ENCODE measurements at regions not wholly inside any gene's neighbourhood (a gene's known extent, or its start where the extent isn't known, plus 50 kb on each side); places are given as distances from the start of the nearest gene placed in this dataset.
"Not testable (repeated sequence)": the region's sequence is repeated elsewhere in the genome, so short reads cannot be mapped to it uniquely, and the experiment has no call there.

- DNase-seq: no peak
Observed at GRCh38 chr6:170093658-170094596, 197.0 kb downstream of the DLL1 start.

GRCh38 chr6:170093276-170093657 lies 197.6 kb downstream of the DLL1 start:
- no peak for DNase-seq

GRCh38 chr6:170092826-170093225 lies 198.1 kb downstream of the DLL1 start:
- DNase-seq: no peak

- DNase-seq: no peak
Observed at GRCh38 chr6:170091639-170092579, 199.0 kb downstream of the DLL1 start.

- DNase-seq: no peak
Observed at GRCh38 chr6:170091000-170091638, 199.8 kb downstream of the DLL1 start.

DNA sequence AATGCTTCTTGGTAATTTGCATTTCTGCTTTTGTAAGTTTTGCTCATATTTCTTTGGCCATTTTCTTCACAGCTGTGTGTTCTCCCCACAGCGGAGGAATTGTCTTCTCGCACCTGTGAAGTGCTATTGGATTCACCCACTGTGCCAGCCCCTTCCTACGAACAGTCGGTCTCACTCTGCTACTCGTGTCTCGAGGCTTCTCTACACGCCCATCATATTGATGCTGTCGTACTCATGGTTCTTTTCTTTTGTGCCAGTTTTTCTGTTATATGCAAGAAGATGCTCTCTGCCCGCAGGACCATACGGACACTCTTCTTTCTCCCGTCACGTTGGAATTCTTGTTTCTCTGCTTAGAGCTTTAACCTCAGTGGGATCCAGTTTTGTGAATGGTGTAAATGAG lies 200.3 kb downstream of the DLL1 start:
- DNase-seq: no peak

DNA sequence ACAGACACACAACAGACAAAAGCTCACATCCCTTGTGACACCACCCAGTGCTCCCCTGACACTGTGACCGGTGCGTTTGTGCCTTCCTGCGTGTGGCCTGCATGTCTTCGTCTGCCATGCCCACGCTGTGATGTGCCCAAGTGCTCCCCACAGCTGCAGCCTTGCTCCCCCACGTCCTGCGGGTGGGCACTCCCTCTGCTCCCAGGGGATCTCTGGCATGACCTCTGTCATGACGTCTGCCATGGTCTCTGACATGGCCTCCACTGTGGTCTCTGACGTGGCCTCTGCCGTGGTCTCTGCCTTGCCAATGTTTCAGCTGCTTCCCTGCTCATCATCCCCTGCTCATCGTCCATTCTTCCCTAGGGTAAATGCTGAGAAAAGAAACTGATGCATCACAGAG lies 200.9 kb downstream of the DLL1 start:
- DNase-seq: no peak

- no peak for DNase-seq
Observed at GRCh38 chr6:170088582-170088955, 202.3 kb downstream of the DLL1 start.

- no peak for DNase-seq
Observed at GRCh38 chr6:170087941-170088581, 202.8 kb downstream of the DLL1 start.

GRCh38 chr6:170087421-170087780 lies 203.5 kb downstream of the DLL1 start:
- not testable (repeated sequence) for DNase-seq

DNA sequence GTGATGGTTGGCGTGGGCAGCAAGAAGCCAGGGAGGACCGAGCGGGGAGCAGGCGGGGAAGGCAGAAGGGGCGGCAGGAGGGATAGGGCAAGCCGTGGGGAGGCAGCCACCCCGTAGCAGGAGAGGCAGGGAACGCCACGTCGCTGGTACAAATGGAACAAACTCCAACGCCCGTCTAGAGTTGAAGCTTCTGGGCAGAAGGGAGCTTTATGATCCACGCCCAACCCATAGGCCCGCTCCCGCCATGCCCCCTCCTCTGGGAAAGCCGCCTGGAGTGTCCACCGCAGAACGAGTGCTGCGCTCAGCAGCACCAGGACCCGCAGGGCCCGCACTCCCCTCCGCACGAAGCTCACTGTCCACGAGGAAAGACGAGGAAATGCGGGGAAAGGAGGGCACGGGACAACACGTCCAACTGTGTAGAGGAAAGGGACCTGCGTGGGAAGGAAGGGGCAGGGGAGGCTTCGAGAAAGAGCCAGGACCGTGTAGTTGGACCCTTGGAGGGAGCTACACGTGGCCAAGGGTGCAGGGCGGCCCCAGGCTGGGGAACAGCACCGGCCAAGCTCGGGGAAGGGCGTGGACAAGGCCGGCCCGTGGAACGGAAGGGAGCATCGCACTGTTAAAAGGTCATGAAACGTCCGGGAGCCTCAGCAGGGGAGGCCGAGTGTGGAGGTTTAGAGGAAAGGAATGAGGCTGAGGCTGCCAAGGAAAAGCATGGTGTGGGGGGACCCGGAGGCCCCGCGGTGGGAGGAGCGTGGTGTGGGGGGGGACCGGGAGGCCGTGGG lies 204.0 kb downstream of the DLL1 start:
- no peak for DNase-seq

- no peak for DNase-seq
Observed at GRCh38 chr6:170085475-170086401, 205.1 kb downstream of the DLL1 start.

- DNase-seq: no peak
Observed at GRCh38 chr6:170084166-170084730, 206.6 kb downstream of the DLL1 start.

DNA sequence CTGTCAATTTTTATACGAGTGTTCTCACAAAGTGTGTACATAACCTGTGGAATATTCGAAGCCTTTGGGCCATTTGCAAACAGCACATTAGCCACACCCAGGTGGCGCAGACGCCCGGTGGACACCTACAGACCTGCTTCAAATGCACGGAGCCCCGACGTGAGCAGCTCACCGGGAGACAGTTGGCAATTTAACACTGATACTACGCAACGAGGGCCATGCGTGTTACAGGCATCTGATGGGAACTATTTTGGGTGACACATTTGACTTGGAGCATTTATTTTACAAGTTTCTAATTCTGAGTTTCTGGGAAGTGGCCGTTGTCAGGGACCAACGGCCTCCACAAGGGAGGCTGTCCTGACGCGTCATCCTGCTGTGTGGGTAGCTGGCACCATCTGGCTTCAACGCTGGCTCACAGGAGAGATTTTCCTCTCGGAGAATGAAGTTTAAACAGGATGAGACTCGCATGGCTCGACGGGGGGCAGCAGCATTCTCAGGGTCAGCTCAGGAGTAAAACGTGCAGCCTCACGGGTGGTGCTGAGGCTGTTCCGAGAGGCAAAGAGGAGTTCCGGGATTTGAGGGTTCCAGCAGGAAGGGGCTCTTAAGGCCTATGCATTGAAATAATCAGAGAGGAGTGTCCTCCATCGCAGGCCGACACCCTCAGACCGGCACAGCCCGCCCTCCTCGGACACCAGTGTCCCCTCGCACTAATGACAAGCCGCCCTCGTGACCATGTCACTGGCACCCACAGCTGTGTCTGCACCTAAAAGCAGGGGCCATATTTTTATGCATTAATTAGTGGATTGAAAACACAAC lies 207.4 kb downstream of the DLL1 start:
- no peak for DNase-seq

- no peak for DNase-seq
Observed at GRCh38 chr6:170082531-170083187, 208.2 kb downstream of the DLL1 start.

GRCh38 chr6:170082067-170082466 lies 208.8 kb downstream of the DLL1 start:
- DNase-seq: no peak

GRCh38 chr6:170081556-170081955 lies 209.3 kb downstream of the DLL1 start:
- no peak for DNase-seq

DNA sequence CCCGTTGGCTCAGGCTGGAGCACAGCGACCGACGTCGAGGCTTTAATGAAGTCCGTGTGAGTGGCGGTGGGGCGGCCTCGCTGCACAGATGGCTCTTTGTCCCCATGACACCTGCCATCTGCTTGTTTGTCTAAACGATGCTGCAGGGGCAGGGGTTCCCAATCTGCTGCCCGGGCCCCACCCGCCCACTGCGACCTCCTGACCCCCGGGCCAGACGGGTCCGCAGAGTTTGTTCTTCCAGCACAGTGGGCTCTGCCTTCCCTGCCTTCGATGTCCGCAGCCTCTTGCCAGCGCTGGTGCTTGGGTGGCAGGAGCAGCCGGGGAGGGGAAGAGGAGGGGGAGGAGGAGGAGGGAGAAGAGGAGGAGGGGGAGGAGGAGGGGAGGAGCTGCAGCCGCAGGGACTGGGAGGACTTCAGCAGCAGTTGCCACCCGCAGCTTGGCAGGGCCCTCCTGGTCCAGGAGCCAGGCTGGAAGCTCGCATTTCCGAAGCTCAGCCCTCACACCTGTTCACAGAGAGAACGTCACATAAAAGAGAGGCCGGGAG lies 210.0 kb downstream of the DLL1 start:
- DNase-seq: no peak

All from DMS79 treated with DMSO at 0.1 percent for 48 hours (cell line).